ENCODE measurements at regions not wholly inside any gene's neighbourhood (a gene's known extent, or its start where the extent isn't known, plus 50 kb on each side); places are given as distances from the start of the nearest gene placed in this dataset.

GRCh38 chr1:99374109-99374508 is 109.8 kb downstream of the PLPPR4 start:
- TF ChIP-seq HNF4G (IDR thresholded peaks at IDR 0.05) (no peak), CTCF (IDR thresholded peaks at IDR 0.05; ENCODE audit: low read depth, low read length, missing input control) (no peak), JUND (IDR thresholded peaks at IDR 0.05) (no peak), TAF1 (conservative IDR thresholded peaks at IDR 0.05) (no peak), RXRA (IDR thresholded peaks at IDR 0.05) (no peak), RAD21 (IDR thresholded peaks at IDR 0.05) (no peak), ATF3 (IDR thresholded peaks at IDR 0.05) (no peak), MAX (IDR thresholded peaks at IDR 0.05) (no peak), REST (IDR thresholded peaks at IDR 0.05) (no peak), EGR1 (IDR thresholded peaks at IDR 0.05; ENCODE audit: low read depth in 2 of 2) (no peak), GABPA (IDR thresholded peaks at IDR 0.05 in 1 of 2, conservative IDR thresholded peaks at IDR 0.05 in 1 of 2) (no peak), SP1 (IDR thresholded peaks at IDR 0.05) (no peak), YY1 (IDR thresholded peaks at IDR 0.05) (no peak)
